Mucosa of descending colon (tissue), 3 donors: ENCODE measurements at regions not wholly inside any gene's neighbourhood (a gene's known extent, or its start where the extent isn't known, plus 50 kb on each side); places are given as distances from the start of the nearest gene placed in this dataset.

Experiments
- ATAC-seq: fragments of 200-7000 bp; cut with Tn5 transposase; one replicate; pipeline ENCODE4 v1.9.1; 2020; ENCODE audit warnings: mild to moderate bottlenecking, moderate library complexity
- DNase-seq, 3 donors: peaks; one replicate each; pipeline ENCODE4 v3.0.0-alpha.2; 2020
- H3K36me3 ChIP-seq: fragments of 200-600 bp; one replicate; pipeline ENCODE4 v1.8.0; 2021; ENCODE audit warnings: low read depth, mild to moderate bottlenecking
- H3K4me1 ChIP-seq: fragments of 200-600 bp; one replicate; pipeline ENCODE4 v1.8.0; 2021; ENCODE audit warnings: low read depth, mild to moderate bottlenecking
- H3K4me3 ChIP-seq: fragments of 200-600 bp; one replicate; pipeline ENCODE4 v1.8.0; 2021; ENCODE audit warnings: mild to moderate bottlenecking
- H3K9me3 ChIP-seq: fragments of 200-600 bp; one replicate; pipeline ENCODE4 v1.8.0; 2021; ENCODE audit warnings: mild to moderate bottlenecking
- intact Hi-C, 2 donors: fragments of 100-400 bp; cut with DNase I in 1 of 2; cut with micrococcal nuclease in 1 of 2; formaldehyde crosslinking; loops; one replicate each; pipeline versions ENCODE4 v1.11.0 to v1.11.1; 2022; cut with DNase I, micrococcal nuclease
- TF ChIP-seq, protein P1 (sequence below): fragments of 200-600 bp; IDR thresholded peaks from one replicate; pipeline ENCODE4 v1.8.0; 2022; ENCODE audit warnings: antibody characterized with exemption, mild to moderate bottlenecking
- donor health status: DM: no; HTN: no; CAD: no; lungs with moderate emphysema.
- donor health status: DM: no; HTN: no; CAD: no.
- donor health status: DM: no; HTN: yes; CAD: no.

- Histone ChIP-seq H3K36me3 (no peaks in the 10 kb centered on the region), H3K4me3 (no peak overlapping the region), H3K9me3 (peaks cover 4% of the 10 kb centered on the region), H3K4me1 (no peaks in the 10 kb centered on the region)
- TF ChIP-seq, protein P1, sequence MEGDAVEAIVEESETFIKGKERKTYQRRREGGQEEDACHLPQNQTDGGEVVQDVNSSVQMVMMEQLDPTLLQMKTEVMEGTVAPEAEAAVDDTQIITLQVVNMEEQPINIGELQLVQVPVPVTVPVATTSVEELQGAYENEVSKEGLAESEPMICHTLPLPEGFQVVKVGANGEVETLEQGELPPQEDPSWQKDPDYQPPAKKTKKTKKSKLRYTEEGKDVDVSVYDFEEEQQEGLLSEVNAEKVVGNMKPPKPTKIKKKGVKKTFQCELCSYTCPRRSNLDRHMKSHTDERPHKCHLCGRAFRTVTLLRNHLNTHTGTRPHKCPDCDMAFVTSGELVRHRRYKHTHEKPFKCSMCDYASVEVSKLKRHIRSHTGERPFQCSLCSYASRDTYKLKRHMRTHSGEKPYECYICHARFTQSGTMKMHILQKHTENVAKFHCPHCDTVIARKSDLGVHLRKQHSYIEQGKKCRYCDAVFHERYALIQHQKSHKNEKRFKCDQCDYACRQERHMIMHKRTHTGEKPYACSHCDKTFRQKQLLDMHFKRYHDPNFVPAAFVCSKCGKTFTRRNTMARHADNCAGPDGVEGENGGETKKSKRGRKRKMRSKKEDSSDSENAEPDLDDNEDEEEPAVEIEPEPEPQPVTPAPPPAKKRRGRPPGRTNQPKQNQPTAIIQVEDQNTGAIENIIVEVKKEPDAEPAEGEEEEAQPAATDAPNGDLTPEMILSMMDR, result no peak
- intact Hi-C loops, result no loop called here
- ATAC-seq, result no peak
- DNase-seq, result no peak
These were observed 1144.7 kb downstream of the OTOL1 start for GRCh38 chr3:162641317-162641716.

DNA sequence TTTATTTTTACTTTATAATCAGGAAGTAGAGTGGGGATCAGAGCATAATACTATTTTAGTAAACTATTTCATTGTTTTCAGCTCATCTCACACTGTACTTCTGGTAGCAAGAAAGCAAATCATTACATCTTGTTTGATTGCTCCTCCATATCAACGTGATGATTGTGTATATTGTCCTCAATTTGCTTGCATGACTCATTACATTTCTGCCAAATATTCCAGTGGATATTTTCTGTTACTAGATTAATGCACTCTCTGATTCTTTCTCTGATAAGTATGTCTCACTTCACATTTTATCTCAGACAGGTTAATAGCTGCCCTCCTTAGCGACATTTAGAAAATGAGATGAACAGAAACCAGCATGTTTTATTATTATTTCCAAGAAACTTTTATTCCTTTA is 1145.3 kb downstream of the OTOL1 start:
- DNase-seq (no peak), ATAC-seq (no peak)
- Histone ChIP-seq H3K36me3 (no peaks in the 10 kb centered on the region), H3K4me1 (no peaks in the 10 kb centered on the region), H3K4me3 (no peak overlapping the region), H3K9me3 (peaks cover 8% of the 10 kb centered on the region)
- TF ChIP-seq, protein P1, result no peak
- intact Hi-C loops, result no loop called here

- ATAC-seq, result no peak
- TF ChIP-seq, protein P1, result no peak
- Histone ChIP-seq H3K4me3 (no peak overlapping the region), H3K36me3 (no peaks in the 10 kb centered on the region), H3K9me3 (peaks cover 13% of the 10 kb centered on the region), H3K4me1 (no peaks in the 10 kb centered on the region)
- DNase-seq, result no peak
- intact Hi-C loops, result no loop called here
These were observed 1146.6 kb downstream of the OTOL1 start for GRCh38 chr3:162643245-162643644.

- ATAC-seq (no peak), DNase-seq (no peak)
- intact Hi-C loops, result no loop called here
- no peaks in the 10 kb centered on the region for H3K36me3 ChIP-seq
- no peaks in the 10 kb centered on the region for H3K4me1 ChIP-seq
- H3K4me3 ChIP-seq, result no peak overlapping the region
- TF ChIP-seq, protein P1, result no peak
- H3K9me3 ChIP-seq, result peaks cover 13% of the 10 kb centered on the region
These were observed 1150.7 kb downstream of the OTOL1 start for GRCh38 chr3:162647321-162647720.

DNA sequence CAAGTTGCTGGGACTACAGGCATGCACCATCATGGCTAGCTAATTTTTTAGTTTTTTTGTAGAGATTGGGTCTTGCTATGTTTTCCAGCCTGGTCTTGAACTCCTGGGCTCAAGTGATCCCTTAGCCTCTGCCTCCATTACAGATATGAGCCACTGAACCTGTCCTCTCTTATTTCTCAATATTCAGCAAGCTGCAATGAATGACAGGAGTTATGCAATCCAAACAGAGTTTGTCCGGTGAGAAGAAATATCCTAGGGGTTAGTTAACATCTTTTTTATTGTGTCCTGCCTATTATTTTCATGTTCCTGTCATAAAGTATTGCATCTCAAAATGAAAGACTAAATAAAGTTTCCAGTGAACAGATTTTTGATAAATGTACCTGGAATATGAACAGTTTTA is 1161.4 kb downstream of the OTOL1 start:
- Histone ChIP-seq H3K9me3 (no peaks in the 10 kb centered on the region), H3K4me1 (no peaks in the 10 kb centered on the region), H3K36me3 (no peaks in the 10 kb centered on the region), H3K4me3 (no peak overlapping the region)
- intact Hi-C loops, result no loop called here
- no peak for ATAC-seq
- TF ChIP-seq, protein P1, result no peak
- no peak for DNase-seq

GRCh38 chr3:162665684-162666391 is 1169.2 kb downstream of the OTOL1 start:
- DNase-seq (no peak), ATAC-seq (no peak)
- no peak overlapping the region for H3K4me3 ChIP-seq
- TF ChIP-seq, protein P1, result no peak
- H3K4me1 ChIP-seq, result no peaks in the 10 kb centered on the region
- H3K9me3 ChIP-seq, result no peaks in the 10 kb centered on the region
- no peaks in the 10 kb centered on the region for H3K36me3 ChIP-seq
- intact Hi-C loops, result no loop called here
